NCI-H1048 (cell line): ENCODE measurements at regions not wholly inside any gene's neighbourhood (a gene's known extent, or its start where the extent isn't known, plus 50 kb on each side); places are given as distances from the start of the nearest gene placed in this dataset.

Experiments
- DNase-seq: peaks from one replicate; lab custom pipeline; 2025; lab: John Stamatoyannopoulos, UW

DNA sequence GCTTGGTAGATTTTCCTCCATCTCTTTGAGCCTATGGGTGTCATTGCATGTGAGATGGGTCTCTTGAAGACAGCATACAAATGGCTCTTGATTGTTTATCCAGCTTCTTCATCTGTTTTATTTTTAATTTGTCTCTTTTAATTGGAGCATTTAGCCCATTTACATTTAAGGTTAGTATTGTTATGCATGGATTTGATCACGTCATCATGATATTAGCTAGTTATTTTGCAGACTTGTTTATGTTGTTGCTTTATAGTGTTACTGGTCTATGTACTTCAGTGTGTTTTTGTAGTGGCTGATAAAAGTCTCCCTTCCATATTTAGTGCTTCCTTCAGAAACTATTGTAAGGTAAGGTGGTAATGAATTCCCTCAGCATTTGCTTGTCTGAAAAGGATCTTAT lies 78.6 kb upstream of the RGMB start:
- DNase-seq: no peak

DNA sequence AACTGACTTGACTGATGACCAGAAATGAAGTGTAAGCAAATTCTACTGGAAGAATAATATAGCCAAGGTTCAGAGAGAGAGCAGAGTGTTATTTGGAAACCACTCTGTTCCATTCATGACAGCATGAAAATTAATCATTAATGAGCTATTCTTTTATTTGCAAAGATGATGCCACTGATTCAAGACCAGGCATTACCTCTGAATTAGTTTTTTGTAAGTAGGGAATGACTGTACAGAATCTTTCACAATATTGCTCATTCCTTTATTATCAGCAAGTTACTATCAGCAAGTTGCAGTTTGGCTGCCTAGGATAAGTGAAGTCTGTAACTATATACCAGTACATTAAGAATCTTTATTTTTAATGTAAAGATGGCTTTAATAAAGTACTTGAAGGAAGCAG lies 75.1 kb upstream of the RGMB start:
- no peak for DNase-seq

DNA sequence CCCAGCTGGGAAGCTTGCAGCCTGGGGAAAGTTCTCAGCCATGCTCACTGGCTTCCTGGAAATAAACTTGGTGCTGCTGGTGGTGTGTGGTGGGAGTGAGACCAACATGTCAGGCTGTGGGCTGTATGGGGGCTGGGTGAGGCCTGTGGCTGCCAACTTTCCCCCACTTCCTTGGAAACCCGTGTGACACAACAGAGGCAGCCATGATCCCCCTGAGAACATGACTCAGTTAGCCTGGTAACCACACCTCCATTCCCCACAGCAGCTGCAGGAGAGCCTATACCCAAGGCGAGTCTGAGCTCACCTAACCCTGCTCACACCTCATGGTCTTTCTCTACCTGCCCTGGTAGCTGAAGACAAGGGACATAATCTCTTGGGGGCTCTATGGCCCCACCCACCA lies 72.7 kb upstream of the RGMB start:
- no peak for DNase-seq

DNA sequence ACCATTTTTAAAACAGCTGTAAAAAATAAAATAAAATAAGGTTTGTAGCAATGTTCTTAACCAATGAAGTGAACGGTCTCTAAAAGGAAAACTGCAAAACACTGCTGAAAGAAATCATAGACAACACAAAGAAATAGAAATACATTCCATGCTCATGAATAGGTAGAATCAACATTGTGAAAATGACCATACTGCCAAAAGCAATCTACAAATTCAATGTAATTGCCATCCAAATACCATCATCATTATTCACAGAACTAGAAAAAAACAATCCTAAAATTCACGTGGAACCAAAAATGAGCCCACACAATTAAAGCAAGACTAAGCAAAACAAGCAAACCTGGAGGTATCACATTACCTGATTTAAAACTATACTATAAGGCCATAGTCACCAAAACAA lies 67.6 kb upstream of the RGMB start:
- DNase-seq: no peak

DNA sequence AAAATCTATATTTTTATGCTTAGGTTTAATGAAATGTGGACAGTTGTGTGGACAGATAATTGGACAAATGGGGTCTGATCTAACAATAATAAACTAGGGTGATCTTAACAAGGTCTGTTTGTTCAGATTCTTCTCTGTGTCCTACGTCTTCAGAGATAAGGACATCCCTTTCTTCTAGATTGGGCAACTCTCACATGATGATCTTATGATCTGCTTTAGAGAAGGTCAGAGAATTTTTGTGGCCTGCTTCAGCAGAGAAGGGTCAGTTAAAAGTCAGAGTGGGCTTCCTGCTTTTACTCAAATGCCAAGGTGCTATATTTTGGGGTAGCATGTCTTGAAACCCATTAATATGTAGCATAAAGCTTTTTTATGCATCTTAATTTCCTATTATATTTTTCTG lies 63.8 kb upstream of the RGMB start:
- no peak for DNase-seq

DNA sequence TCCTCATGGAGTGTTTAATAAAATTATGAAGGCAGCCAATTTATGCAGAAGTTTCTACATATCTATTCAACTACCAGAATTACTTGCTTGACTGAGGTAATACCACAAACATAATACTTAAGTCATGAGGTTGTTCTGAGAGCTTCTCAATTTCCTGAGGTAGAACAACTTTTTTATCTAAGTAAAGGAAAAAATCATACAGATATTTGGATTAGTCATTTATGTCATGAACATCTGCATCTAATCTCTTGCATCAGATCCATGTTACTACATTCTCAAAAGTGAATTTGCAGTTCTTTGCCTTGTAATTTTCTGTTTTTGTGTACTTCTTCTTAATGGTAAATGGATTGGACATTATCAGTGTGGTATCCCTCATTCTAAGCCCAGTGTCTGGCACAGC lies 60.4 kb upstream of the RGMB start:
- no peak for DNase-seq

- DNase-seq: no peak
These were observed 59.6 kb upstream of the RGMB start for GRCh38 chr5:98713856-98714255.

- no peak for DNase-seq
These were observed 58.7 kb upstream of the RGMB start for GRCh38 chr5:98714710-98715288.

- no peak for DNase-seq
These were observed 52.1 kb upstream of the RGMB start for GRCh38 chr5:98721231-98721928.

- no peak for DNase-seq
These were observed 51.3 kb upstream of the RGMB start for GRCh38 chr5:98722188-98722587.

DNA sequence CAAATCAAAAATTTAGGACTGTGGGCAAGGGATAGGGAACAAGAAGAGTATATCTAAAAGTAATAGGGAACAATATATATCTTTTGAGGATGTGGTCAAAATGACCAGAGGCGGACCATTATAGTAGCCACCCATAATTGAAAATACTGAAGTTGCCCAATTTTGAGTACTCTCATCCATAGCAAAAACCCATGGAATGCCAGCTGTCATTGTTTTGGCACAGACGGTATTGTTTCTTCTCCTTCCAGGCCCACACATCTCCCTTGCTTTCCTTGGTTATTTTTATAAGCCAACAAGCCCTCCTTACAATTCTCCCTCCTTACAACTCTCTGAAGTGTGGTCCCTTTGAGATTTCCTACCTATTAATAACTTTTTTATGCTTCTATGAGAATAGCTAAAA lies 50.4 kb upstream of the RGMB start:
- no peak for DNase-seq
